ENCODE measurements at regions not wholly inside any gene's neighbourhood (a gene's known extent, or its start where the extent isn't known, plus 50 kb on each side); places are given as distances from the start of the nearest gene placed in this dataset.
"Not testable (repeated sequence)": the region's sequence is repeated elsewhere in the genome, so short reads cannot be mapped to it uniquely, and the experiment has no call there.

DNA sequence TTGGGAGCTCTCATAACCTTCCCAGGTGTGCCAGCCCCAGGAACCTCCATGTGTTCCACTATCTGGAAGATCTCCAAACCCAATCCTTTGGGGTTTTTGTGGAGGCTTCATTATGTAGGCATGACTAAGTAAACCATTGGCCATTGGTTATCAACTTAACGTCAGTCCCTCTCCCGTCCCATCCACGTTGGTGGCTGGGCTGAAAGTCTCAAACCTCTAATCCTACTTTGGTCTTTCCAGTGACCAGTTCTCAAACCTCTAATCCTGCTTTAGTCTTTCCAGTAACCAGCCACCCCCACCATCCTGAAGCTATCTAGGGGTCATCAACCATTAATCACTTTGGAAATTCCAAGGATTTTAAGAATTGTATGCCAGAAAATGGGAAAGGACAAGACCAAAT is 704.7 kb upstream of the TMEFF2 start:
- Histone ChIP-seq H3K36me3 (ENCODE audit: control insufficient read depth in 1 of 2, insufficient read depth in 2 of 2, low read length in 2 of 2) (no peaks in the 10 kb centered on the region), H3K4me3 (replicated peaks in 1 of 2; ENCODE audit: low read depth in 1 of 2, low read length in 2 of 2) (no peak overlapping the region), H3K9ac (ENCODE audit: low read length) (no peak overlapping the region), H3K4me2 (ENCODE audit: low read length) (no peak overlapping the region), H3K4me1 (ENCODE audit: control insufficient read depth in 1 of 2, insufficient read depth in 2 of 2, low read length in 2 of 2) (no peaks in the 10 kb centered on the region), H3K27ac (ENCODE audit: low read depth, low read length) (no peak overlapping the region), H2AFZ (ENCODE audit: low read depth, low read length, poor library complexity, severe bottlenecking) (no peak overlapping the region), H4K20me1 (ENCODE audit: insufficient read depth) (no peaks in the 10 kb centered on the region), H3K27me3 (ENCODE audit: insufficient read depth, low read length) (no peaks in the 10 kb centered on the region), H3K9me2 (ENCODE audit: insufficient read depth) (no peaks in the 10 kb centered on the region), H3K9me3 (ENCODE audit: control insufficient read depth in 1 of 2, insufficient read depth in 1 of 2, low read depth in 1 of 2, low read length in 2 of 2) (no peaks in the 10 kb centered on the region), H3K79me2 (ENCODE audit: insufficient read depth, low read length) (no peaks in the 10 kb centered on the region)
- ATAC-seq (no peak), DNase-seq (ENCODE audit: low read depth, low spot score) (no peak)
- RAD21 ChIA-PET (ENCODE audit: low non-redundant PET in 1 of 2, low total read pairs in 2 of 2, uncharacterized antibody in 2 of 2, unreplicated experiment in 2 of 2) = no interaction called here
- POLR2A ChIA-PET = no interaction called here
- no peak for TF ChIP-seq ATF3 (IDR thresholded peaks at IDR 0.05)
- no peak for TF ChIP-seq RAD21 (IDR thresholded peaks at IDR 0.05; ENCODE audit: low read depth)
- TF ChIP-seq SP1 (IDR thresholded peaks at IDR 0.05; ENCODE audit: low read depth) = no peak
- no peak for TF ChIP-seq EZH2 (IDR thresholded peaks at IDR 0.05)
- no peak for TF ChIP-seq ZFX (IDR thresholded peaks at IDR 0.05)
- TF ChIP-seq FOSL1 (IDR thresholded peaks at IDR 0.05; ENCODE audit: low read depth) = no peak
- TF ChIP-seq, protein P1, sequence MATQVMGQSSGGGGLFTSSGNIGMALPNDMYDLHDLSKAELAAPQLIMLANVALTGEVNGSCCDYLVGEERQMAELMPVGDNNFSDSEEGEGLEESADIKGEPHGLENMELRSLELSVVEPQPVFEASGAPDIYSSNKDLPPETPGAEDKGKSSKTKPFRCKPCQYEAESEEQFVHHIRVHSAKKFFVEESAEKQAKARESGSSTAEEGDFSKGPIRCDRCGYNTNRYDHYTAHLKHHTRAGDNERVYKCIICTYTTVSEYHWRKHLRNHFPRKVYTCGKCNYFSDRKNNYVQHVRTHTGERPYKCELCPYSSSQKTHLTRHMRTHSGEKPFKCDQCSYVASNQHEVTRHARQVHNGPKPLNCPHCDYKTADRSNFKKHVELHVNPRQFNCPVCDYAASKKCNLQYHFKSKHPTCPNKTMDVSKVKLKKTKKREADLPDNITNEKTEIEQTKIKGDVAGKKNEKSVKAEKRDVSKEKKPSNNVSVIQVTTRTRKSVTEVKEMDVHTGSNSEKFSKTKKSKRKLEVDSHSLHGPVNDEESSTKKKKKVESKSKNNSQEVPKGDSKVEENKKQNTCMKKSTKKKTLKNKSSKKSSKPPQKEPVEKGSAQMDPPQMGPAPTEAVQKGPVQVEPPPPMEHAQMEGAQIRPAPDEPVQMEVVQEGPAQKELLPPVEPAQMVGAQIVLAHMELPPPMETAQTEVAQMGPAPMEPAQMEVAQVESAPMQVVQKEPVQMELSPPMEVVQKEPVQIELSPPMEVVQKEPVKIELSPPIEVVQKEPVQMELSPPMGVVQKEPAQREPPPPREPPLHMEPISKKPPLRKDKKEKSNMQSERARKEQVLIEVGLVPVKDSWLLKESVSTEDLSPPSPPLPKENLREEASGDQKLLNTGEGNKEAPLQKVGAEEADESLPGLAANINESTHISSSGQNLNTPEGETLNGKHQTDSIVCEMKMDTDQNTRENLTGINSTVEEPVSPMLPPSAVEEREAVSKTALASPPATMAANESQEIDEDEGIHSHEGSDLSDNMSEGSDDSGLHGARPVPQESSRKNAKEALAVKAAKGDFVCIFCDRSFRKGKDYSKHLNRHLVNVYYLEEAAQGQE (IDR thresholded peaks at IDR 0.05; ENCODE audit: low read depth) = no peak
- CTCF ChIA-PET = no interaction called here
- intact Hi-C loops (cut with micrococcal nuclease) = no loop called here
- no TSS peak for BruUV-seq (replicated peaks)

- H3K9ac ChIP-seq (ENCODE audit: low read length); CTCF ChIA-PET; H3K27me3 ChIP-seq (ENCODE audit: insufficient read depth, low read length); H3K9me3 ChIP-seq (ENCODE audit: control insufficient read depth in 1 of 2, insufficient read depth in 1 of 2, low read depth in 1 of 2, low read length in 2 of 2); DNase-seq (ENCODE audit: low read depth, low spot score); H3K36me3 ChIP-seq (ENCODE audit: control insufficient read depth in 1 of 2, insufficient read depth in 2 of 2, low read length in 2 of 2); H3K27ac ChIP-seq (ENCODE audit: low read depth, low read length); H4K20me1 ChIP-seq (ENCODE audit: insufficient read depth); RAD21 ChIA-PET (ENCODE audit: low non-redundant PET in 1 of 2, low total read pairs in 2 of 2, uncharacterized antibody in 2 of 2, unreplicated experiment in 2 of 2); intact Hi-C loops (cut with micrococcal nuclease); H3K9me2 ChIP-seq (ENCODE audit: insufficient read depth); POLR2A ChIA-PET; ATAC-seq; H3K4me1 ChIP-seq (ENCODE audit: control insufficient read depth in 1 of 2, insufficient read depth in 2 of 2, low read length in 2 of 2); H3K79me2 ChIP-seq (ENCODE audit: insufficient read depth, low read length); H2AFZ ChIP-seq (ENCODE audit: low read depth, low read length, poor library complexity, severe bottlenecking); H3K4me2 ChIP-seq (ENCODE audit: low read length); BruUV-seq (replicated peaks); H3K4me3 ChIP-seq (replicated peaks in 1 of 2; ENCODE audit: low read depth in 1 of 2, low read length in 2 of 2): not testable (repeated sequence)
These were observed 699.2 kb upstream of the TMEFF2 start for GRCh38 chr2:192893976-192894375.

Measured in HCT116 (cell line).